Endothelial cell of umbilical vein (primary cell): ENCODE measurements at regions not wholly inside any gene's neighbourhood (a gene's known extent, or its start where the extent isn't known, plus 50 kb on each side); places are given as distances from the start of the nearest gene placed in this dataset.

ENCODE experiments used
- FOS ChIP-seq: IDR thresholded peaks from 2 replicates; pipeline ENCODE4 v1.6.1; 2011; ENCODE audit warnings: mild to moderate bottlenecking, low read length, moderate library complexity, borderline replicate concordance; ENCODE audit not compliant: insufficient read depth
- TF ChIP-seq, protein P1 (sequence below), 2 donors: IDR thresholded peaks; 1 replicate in 1 of 2; 2 replicates in 1 of 2; pipeline ENCODE4 v1.5.1; 2011; ENCODE audit warnings: low read length in 2 of 2, mild to moderate bottlenecking in 2 of 2, moderate library complexity in 2 of 2, control low read depth in 1 of 2, inconsistent platforms in 1 of 2, low read depth in 1 of 2; ENCODE audit not compliant: insufficient read depth in 1 of 2; ENCODE audit errors: extremely low read depth in 1 of 2

- no peak for TF ChIP-seq FOS
- TF ChIP-seq, protein P1, sequence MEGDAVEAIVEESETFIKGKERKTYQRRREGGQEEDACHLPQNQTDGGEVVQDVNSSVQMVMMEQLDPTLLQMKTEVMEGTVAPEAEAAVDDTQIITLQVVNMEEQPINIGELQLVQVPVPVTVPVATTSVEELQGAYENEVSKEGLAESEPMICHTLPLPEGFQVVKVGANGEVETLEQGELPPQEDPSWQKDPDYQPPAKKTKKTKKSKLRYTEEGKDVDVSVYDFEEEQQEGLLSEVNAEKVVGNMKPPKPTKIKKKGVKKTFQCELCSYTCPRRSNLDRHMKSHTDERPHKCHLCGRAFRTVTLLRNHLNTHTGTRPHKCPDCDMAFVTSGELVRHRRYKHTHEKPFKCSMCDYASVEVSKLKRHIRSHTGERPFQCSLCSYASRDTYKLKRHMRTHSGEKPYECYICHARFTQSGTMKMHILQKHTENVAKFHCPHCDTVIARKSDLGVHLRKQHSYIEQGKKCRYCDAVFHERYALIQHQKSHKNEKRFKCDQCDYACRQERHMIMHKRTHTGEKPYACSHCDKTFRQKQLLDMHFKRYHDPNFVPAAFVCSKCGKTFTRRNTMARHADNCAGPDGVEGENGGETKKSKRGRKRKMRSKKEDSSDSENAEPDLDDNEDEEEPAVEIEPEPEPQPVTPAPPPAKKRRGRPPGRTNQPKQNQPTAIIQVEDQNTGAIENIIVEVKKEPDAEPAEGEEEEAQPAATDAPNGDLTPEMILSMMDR (IDR thresholded peaks at IDR 0.05; ENCODE audit: extremely low read depth in 1 of 2, insufficient read depth in 1 of 2, low read depth in 1 of 2, low read length in 2 of 2) = no peak
Observed at GRCh38 chr16:64364416-64364815, 757.4 kb downstream of the CDH11 start.
